Effector memory CD8-positive, alpha-beta T cell (primary cell): ENCODE measurements at regions not wholly inside any gene's neighbourhood (a gene's known extent, or its start where the extent isn't known, plus 50 kb on each side); places are given as distances from the start of the nearest gene placed in this dataset.
A peak's percentile ranks its signal among the peaks of the same experiment; 100 is the strongest.

Source experiments
- ATAC-seq: fragments of 150-1000 bp; cut with Tn5 transposase; replicated peaks from 2 replicates; pipeline ENCODE4 v1.10.0; 2021; ENCODE audit warnings: mild to moderate bottlenecking, moderate library complexity
- DNase-seq, 3 experiments: peaks; one replicate each; pipeline ENCODE4 v3.0.0; 2021
- H3K27ac Mint-ChIP-seq, 2 donors: one replicate each; pipeline ENCODE4 v1.8.0; 2022; ENCODE audit warnings: mild to moderate bottlenecking in 2 of 2, mixed read lengths in 2 of 2, moderate library complexity in 2 of 2
- H3K27me3 Mint-ChIP-seq, 2 donors: one replicate each; pipeline ENCODE4 v1.8.0; 2022; ENCODE audit warnings: mixed read lengths in 2 of 2
- H3K36me3 Mint-ChIP-seq: one replicate; pipeline ENCODE4 v1.8.0; 2022; ENCODE audit warnings: mild to moderate bottlenecking, moderate library complexity, mixed read lengths; ENCODE audit not compliant: insufficient read depth
- H3K4me1 Mint-ChIP-seq, 2 donors: one replicate each; pipeline ENCODE4 v1.8.0; 2022; ENCODE audit warnings: low read depth in 2 of 2, mixed read lengths in 2 of 2
- H3K4me3 Mint-ChIP-seq, 2 donors: one replicate each; pipeline ENCODE4 v1.8.0; 2022; ENCODE audit warnings: mild to moderate bottlenecking in 2 of 2, mixed read lengths in 2 of 2, moderate library complexity in 2 of 2
- H3K9me3 Mint-ChIP-seq, 2 donors: one replicate each; pipeline ENCODE4 v1.8.0; 2022; ENCODE audit warnings: mixed read lengths in 2 of 2

DNA sequence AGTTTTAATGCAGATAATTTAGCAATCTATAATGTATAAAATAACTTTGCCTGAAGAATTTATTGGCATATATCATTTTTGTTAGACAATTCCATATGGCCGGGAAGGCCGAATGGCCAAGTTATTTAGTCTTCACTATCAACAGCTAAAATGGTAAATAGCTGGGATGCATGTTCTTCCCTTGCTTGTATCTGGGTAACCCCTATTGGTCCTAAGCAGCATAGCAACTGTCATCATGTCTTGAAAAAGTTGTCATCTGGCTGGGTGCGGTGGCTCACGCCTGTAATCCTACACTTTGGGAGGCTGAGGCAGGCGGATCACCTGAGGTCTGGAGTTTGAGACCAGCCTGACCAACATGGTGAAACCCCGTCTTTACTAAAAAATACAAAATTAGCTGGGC lies 340.0 kb upstream of the DPYD start:
- no peak overlapping the region for H3K27ac Mint-ChIP-seq
- no peaks in the 10 kb centered on the region for H3K36me3 Mint-ChIP-seq
- ATAC-seq (no peak), DNase-seq (no peak)
- H3K4me1 Mint-ChIP-seq: no peaks in the 10 kb centered on the region
- no peaks in the 10 kb centered on the region for H3K27me3 Mint-ChIP-seq
- H3K4me3 Mint-ChIP-seq: no peak overlapping the region
- peaks cover 0 to 1% of the 10 kb centered on the region in 2 donors for H3K9me3 Mint-ChIP-seq

- Mint-ChIP-seq H3K4me3 (no peak overlapping the region), H3K9me3 (peaks cover 0 to 1% of the 10 kb centered on the region in 2 donors), H3K27me3 (no peaks in the 10 kb centered on the region), H3K36me3 (no peaks in the 10 kb centered on the region), H3K4me1 (no peaks in the 10 kb centered on the region), H3K27ac (no peak overlapping the region)
- ATAC-seq (no peak), DNase-seq (no peak)
These were observed 339.6 kb upstream of the DPYD start for GRCh38 chr1:98260412-98260811.

GRCh38 chr1:98256700-98257099 lies 335.9 kb upstream of the DPYD start:
- H3K4me1 Mint-ChIP-seq: peaks cover 0 to 4% of the 10 kb centered on the region in 2 donors
- no peaks in the 10 kb centered on the region for H3K27me3 Mint-ChIP-seq
- H3K27ac Mint-ChIP-seq: no peak overlapping the region
- H3K36me3 Mint-ChIP-seq: no peaks in the 10 kb centered on the region
- no peak overlapping the region for H3K4me3 Mint-ChIP-seq
- ATAC-seq (no peak), DNase-seq (no peak)
- H3K9me3 Mint-ChIP-seq: peaks cover 0 to 1% of the 10 kb centered on the region in 2 donors

GRCh38 chr1:98253145-98253544 lies 332.3 kb upstream of the DPYD start:
- Mint-ChIP-seq H3K36me3 (no peaks in the 10 kb centered on the region), H3K27ac (no peak overlapping the region), H3K4me1 (peaks cover 0 to 4% of the 10 kb centered on the region in 2 donors), H3K27me3 (no peaks in the 10 kb centered on the region), H3K4me3 (no peak overlapping the region), H3K9me3 (peaks cover 0 to 1% of the 10 kb centered on the region in 2 donors)
- ATAC-seq (no peak), DNase-seq (no peak)

DNA sequence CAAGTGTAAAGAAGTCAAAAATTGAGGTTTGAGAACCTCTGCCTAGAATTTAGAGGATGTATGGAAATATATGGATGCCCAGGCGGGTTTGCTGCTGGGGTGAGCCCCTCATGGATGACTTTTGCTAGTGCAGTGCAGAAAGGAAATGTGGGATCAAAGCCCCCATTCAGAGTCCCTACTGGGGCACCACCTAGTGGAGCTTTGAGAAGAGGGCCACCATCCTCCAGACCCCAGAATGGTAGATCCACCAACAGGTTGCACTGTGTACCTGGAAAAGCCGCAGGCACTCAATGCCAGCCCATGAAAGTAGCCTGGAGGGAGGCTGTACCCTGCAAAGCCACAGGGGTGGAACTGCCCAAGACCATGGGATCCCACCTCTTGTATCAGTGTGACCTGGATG lies 330.7 kb upstream of the DPYD start:
- Mint-ChIP-seq H3K27ac (no peak overlapping the region), H3K36me3 (no peaks in the 10 kb centered on the region), H3K9me3 (no peaks in the 10 kb centered on the region), H3K27me3 (no peaks in the 10 kb centered on the region), H3K4me3 (no peak overlapping the region), H3K4me1 (peaks cover 0 to 4% of the 10 kb centered on the region in 2 donors)
- ATAC-seq: no peak
- no peak for DNase-seq

DNA sequence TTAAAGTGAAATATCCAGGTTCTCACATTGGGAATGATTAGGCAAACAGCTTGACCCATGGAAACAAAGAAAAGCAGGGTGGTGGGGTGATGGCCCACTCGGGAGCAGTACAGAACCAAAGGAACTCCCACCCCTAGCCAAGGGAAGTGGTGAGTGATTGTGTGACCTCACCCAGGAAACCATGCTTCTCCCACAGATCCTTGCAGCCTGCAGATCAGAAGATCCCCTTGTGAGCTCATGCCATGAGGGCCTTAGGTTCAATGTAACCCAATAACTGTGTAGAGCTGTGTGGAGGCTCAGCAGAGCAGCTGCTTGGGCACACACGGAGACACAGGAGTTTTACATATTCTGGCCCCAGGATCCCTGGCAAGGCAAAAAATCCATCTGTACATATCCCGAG lies 311.8 kb upstream of the DPYD start:
- Mint-ChIP-seq H3K4me1 (peaks cover 17 to 21% of the 10 kb centered on the region in 2 donors), H3K36me3 (no peaks in the 10 kb centered on the region), H3K4me3 (peak overlapping the region; percentile 38 to 66), H3K27ac (peak overlapping the region in 1 of 2 donors; percentile 32), H3K9me3 (peaks cover 14 to 23% of the 10 kb centered on the region in 2 donors), H3K27me3 (no peaks in the 10 kb centered on the region)
- peak; percentile 47 for ATAC-seq
- no peak for DNase-seq

DNA sequence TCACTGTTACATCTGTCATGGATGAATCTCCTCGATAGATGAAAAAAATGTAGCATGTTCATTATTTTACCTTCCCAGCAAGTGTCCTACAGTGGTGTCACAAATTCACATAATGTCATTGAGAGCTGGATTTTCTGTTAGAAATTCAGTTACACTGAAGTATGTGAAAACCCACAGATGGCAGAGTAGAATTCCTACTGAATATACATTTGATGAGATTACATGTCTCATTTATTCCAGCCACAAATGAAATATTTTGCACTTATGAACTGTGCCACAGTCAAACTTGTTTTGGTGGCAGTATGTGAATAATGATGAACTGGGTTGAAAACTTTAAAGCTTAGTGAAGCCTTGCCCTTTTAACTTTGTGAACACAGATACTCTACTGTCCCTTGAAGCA lies 301.9 kb upstream of the DPYD start:
- Mint-ChIP-seq H3K4me1 (peaks cover 0 to 1% of the 10 kb centered on the region in 2 donors), H3K27ac (no peak overlapping the region), H3K27me3 (peaks cover 5 to 19% of the 10 kb centered on the region in 2 donors), H3K4me3 (no peak overlapping the region), H3K9me3 (no peaks in the 10 kb centered on the region), H3K36me3 (peaks cover 3% of the 10 kb centered on the region)
- DNase-seq (no peak), ATAC-seq (no peak)

DNA sequence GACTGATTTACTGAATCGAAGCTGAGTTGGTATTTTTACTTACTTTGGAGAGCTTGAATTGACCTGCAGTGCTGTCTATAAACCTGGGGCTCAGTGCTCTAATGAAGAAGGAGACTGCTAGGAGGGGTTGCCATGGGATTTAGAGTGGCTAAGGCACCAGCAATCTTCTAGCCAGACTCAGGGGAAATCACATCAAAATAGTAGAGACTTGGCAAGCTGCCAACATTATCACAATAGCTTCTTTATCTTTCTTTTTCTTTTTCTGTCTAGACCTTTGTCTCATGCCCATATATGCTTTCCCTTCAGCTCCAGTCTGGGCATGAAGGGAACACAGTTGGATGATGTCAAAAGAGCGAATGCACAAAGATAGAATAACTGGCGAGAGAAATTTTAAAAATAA lies 301.1 kb upstream of the DPYD start:
- DNase-seq (no peak), ATAC-seq (no peak)
- no peaks in the 10 kb centered on the region for H3K9me3 Mint-ChIP-seq
- H3K27ac Mint-ChIP-seq: no peak overlapping the region
- peaks cover 3% of the 10 kb centered on the region for H3K36me3 Mint-ChIP-seq
- peaks cover 0 to 1% of the 10 kb centered on the region in 2 donors for H3K4me1 Mint-ChIP-seq
- H3K27me3 Mint-ChIP-seq: peaks cover 5 to 19% of the 10 kb centered on the region in 2 donors
- H3K4me3 Mint-ChIP-seq: no peak overlapping the region

GRCh38 chr1:98217601-98218000 lies 296.8 kb upstream of the DPYD start:
- Mint-ChIP-seq H3K4me3 (no peak overlapping the region), H3K27me3 (peaks cover 0 to 5% of the 10 kb centered on the region in 2 donors), H3K9me3 (no peaks in the 10 kb centered on the region), H3K36me3 (peaks cover 3% of the 10 kb centered on the region), H3K4me1 (peaks cover 0 to 1% of the 10 kb centered on the region in 2 donors), H3K27ac (no peak overlapping the region)
- DNase-seq (no peak), ATAC-seq (no peak)

DNA sequence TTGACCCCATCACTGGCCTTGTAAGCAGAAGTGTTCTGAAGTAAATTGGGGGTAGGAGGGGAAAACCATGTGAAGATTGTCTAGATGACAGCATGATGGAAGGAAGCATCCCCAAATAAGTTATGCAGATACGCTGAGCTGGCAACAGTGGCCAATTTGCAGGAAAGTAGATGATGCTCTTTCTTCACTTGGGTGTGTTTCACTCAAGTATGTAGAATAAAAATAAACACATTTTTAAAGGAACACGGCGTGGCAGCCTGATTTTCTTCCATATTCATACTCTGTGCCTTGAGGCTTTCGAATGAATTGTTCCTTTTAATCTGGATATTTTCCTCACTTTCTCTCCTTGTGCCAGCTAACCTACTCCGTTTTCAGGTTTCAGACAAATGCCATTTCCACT lies 295.5 kb upstream of the DPYD start:
- peaks cover 0 to 1% of the 10 kb centered on the region in 2 donors for H3K4me1 Mint-ChIP-seq
- H3K36me3 Mint-ChIP-seq: no peaks in the 10 kb centered on the region
- ATAC-seq (no peak), DNase-seq (no peak)
- no peaks in the 10 kb centered on the region for H3K9me3 Mint-ChIP-seq
- no peak overlapping the region for H3K4me3 Mint-ChIP-seq
- no peaks in the 10 kb centered on the region for H3K27me3 Mint-ChIP-seq
- H3K27ac Mint-ChIP-seq: no peak overlapping the region

- DNase-seq: no peak
- H3K4me3 Mint-ChIP-seq: no peak overlapping the region
- ATAC-seq: no peak
- H3K4me1 Mint-ChIP-seq: peaks cover 0 to 2% of the 10 kb centered on the region in 2 donors
- no peak overlapping the region for H3K27ac Mint-ChIP-seq
- no peaks in the 10 kb centered on the region for H3K9me3 Mint-ChIP-seq
- no peaks in the 10 kb centered on the region for H3K36me3 Mint-ChIP-seq
- H3K27me3 Mint-ChIP-seq: no peaks in the 10 kb centered on the region
These were observed 290.5 kb upstream of the DPYD start for GRCh38 chr1:98211271-98211845.

- no peak for ATAC-seq
- Mint-ChIP-seq H3K36me3 (no peaks in the 10 kb centered on the region), H3K27ac (no peak overlapping the region), H3K4me3 (no peak overlapping the region), H3K9me3 (no peaks in the 10 kb centered on the region), H3K4me1 (peaks cover 0 to 2% of the 10 kb centered on the region in 2 donors), H3K27me3 (no peaks in the 10 kb centered on the region)
- no peak for DNase-seq
These were observed 289.7 kb upstream of the DPYD start for GRCh38 chr1:98210563-98210962.

- Mint-ChIP-seq H3K36me3 (no peaks in the 10 kb centered on the region), H3K9me3 (no peaks in the 10 kb centered on the region), H3K27ac (no peak overlapping the region), H3K4me3 (no peak overlapping the region), H3K27me3 (no peaks in the 10 kb centered on the region), H3K4me1 (peaks cover 0 to 2% of the 10 kb centered on the region in 2 donors)
- no peak for DNase-seq
- ATAC-seq: no peak
These were observed 289.2 kb upstream of the DPYD start for GRCh38 chr1:98210064-98210463.

DNA sequence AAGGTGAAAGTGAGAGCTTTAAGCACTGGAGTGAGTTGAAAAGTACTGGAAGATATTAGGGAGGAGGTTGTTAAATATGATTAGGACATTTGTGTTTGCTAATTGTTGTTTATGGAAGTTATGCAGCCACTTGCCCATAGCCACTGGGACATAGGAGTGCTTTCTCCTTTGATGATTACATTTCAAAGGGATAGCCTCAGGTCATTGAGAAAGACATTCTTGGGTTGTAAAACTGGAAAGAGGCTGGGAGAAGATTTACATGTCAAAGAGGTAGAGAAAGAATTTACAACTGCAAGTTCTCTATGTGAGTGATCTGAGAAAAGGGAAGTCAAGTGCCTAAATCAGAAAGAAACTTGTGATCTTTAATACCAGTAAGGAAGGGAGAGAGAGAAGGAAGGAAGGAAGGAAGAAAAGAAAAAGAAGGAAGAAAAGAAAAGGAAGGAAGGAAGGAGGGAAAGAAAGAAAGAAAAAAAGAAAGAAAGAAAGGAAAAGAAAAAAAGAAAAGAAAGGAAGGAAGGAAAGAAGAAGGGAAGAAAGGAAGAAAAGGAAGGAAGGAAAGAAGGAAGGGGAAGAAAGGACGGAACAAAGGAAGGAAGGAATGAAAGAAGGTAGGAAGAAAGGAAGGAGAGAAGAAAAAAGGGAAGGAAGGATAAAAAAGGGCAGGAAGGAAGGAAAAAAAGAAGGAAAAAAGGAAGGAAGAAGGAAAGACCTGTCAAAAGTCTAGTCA lies 284.6 kb upstream of the DPYD start:
- Mint-ChIP-seq H3K27me3 (no peaks in the 10 kb centered on the region), H3K4me1 (peaks cover 0 to 2% of the 10 kb centered on the region in 2 donors), H3K27ac (peak overlapping the region in 1 of 2 donors; percentile 33), H3K9me3 (peaks cover 0 to 2% of the 10 kb centered on the region in 2 donors), H3K36me3 (no peaks in the 10 kb centered on the region), H3K4me3 (no peak overlapping the region)
- ATAC-seq: no peak
- DNase-seq: no peak
